ENCODE measurements at regions not wholly inside any gene's neighbourhood (a gene's known extent, or its start where the extent isn't known, plus 50 kb on each side); places are given as distances from the start of the nearest gene placed in this dataset.

GRCh38 chr3:135440233-135440632 is 525.3 kb upstream of the PPP2R3A start:
- no peak for FAIRE-seq

GRCh38 chr3:135440746-135441145 is 524.8 kb upstream of the PPP2R3A start:
- FAIRE-seq = no peak
- DNase-seq (ENCODE audit: insufficient read length, low spot score) = no peak
- no peak for TF ChIP-seq POLR2A (IDR thresholded peaks at IDR 0.05; ENCODE audit: low read depth, low read length)

More at GRCh38 chr3:135440233-135440632, 525.3 kb upstream of the PPP2R3A start:
- DNase-seq (ENCODE audit: insufficient read length, low spot score) = no peak
- no peak for TF ChIP-seq POLR2A (IDR thresholded peaks at IDR 0.05; ENCODE audit: low read depth, low read length)

GRCh38 chr3:135444058-135444457 is 521.5 kb upstream of the PPP2R3A start:
- FAIRE-seq (no peak), DNase-seq (ENCODE audit: insufficient read length, low spot score) (no peak)
- no peak for TF ChIP-seq POLR2A (IDR thresholded peaks at IDR 0.05; ENCODE audit: low read depth, low read length)

- FAIRE-seq (no peak), DNase-seq (ENCODE audit: insufficient read length, low spot score) (no peak)
- TF ChIP-seq POLR2A (IDR thresholded peaks at IDR 0.05; ENCODE audit: low read depth, low read length) = no peak
Measured at GRCh38 chr3:135447483-135447882, 518.0 kb upstream of the PPP2R3A start.

GRCh38 chr3:135448520-135448919 is 517.0 kb upstream of the PPP2R3A start:
- no peak for TF ChIP-seq POLR2A (IDR thresholded peaks at IDR 0.05; ENCODE audit: low read depth, low read length)

GRCh38 chr3:135449046-135449445 is 516.5 kb upstream of the PPP2R3A start:
- FAIRE-seq (no peak), DNase-seq (ENCODE audit: insufficient read length, low spot score) (no peak)
- TF ChIP-seq POLR2A (IDR thresholded peaks at IDR 0.05; ENCODE audit: low read depth, low read length) = no peak

More at GRCh38 chr3:135448520-135448919, 517.0 kb upstream of the PPP2R3A start:
- DNase-seq (ENCODE audit: insufficient read length, low spot score) (no peak), FAIRE-seq (no peak)

- no peak for FAIRE-seq
- DNase-seq (ENCODE audit: insufficient read length, low spot score) = no peak
- no peak for TF ChIP-seq POLR2A (IDR thresholded peaks at IDR 0.05; ENCODE audit: low read depth, low read length)
Measured at GRCh38 chr3:135451037-135451785, 514.3 kb upstream of the PPP2R3A start.

GRCh38 chr3:135452881-135453280 is 512.6 kb upstream of the PPP2R3A start:
- no peak for TF ChIP-seq POLR2A (IDR thresholded peaks at IDR 0.05; ENCODE audit: low read depth, low read length)
- DNase-seq (ENCODE audit: insufficient read length, low spot score) (no peak), FAIRE-seq (no peak)

- DNase-seq (ENCODE audit: insufficient read length, low spot score) (no peak), FAIRE-seq (no peak)
- TF ChIP-seq POLR2A (IDR thresholded peaks at IDR 0.05; ENCODE audit: low read depth, low read length) = no peak
Measured at GRCh38 chr3:135453326-135453725, 512.2 kb upstream of the PPP2R3A start.

GRCh38 chr3:135454890-135455289 is 510.6 kb upstream of the PPP2R3A start:
- no peak for DNase-seq (ENCODE audit: insufficient read length, low spot score)
- no peak for TF ChIP-seq POLR2A (IDR thresholded peaks at IDR 0.05; ENCODE audit: low read depth, low read length)
- FAIRE-seq = no peak

GRCh38 chr3:135456108-135456790 is 509.3 kb upstream of the PPP2R3A start:
- no peak for TF ChIP-seq POLR2A (IDR thresholded peaks at IDR 0.05; ENCODE audit: low read depth, low read length)
- FAIRE-seq = no peak
- no peak for DNase-seq (ENCODE audit: insufficient read length, low spot score)

GRCh38 chr3:135458541-135459322 is 506.8 kb upstream of the PPP2R3A start:
- DNase-seq (ENCODE audit: insufficient read length, low spot score) = no peak
- no peak for TF ChIP-seq POLR2A (IDR thresholded peaks at IDR 0.05; ENCODE audit: low read depth, low read length)
- no peak for FAIRE-seq

GRCh38 chr3:135460273-135460672 is 505.3 kb upstream of the PPP2R3A start:
- DNase-seq (ENCODE audit: insufficient read length, low spot score) (no peak), FAIRE-seq (no peak)
- no peak for TF ChIP-seq POLR2A (IDR thresholded peaks at IDR 0.05; ENCODE audit: low read depth, low read length)

GRCh38 chr3:135471911-135472310 is 493.6 kb upstream of the PPP2R3A start:
- DNase-seq (ENCODE audit: insufficient read length, low spot score) (no peak), FAIRE-seq (no peak)
- TF ChIP-seq POLR2A (IDR thresholded peaks at IDR 0.05; ENCODE audit: low read depth, low read length) = no peak
